ENCODE measurements at regions not wholly inside any gene's neighbourhood (a gene's known extent, or its start where the extent isn't known, plus 50 kb on each side); places are given as distances from the start of the nearest gene placed in this dataset.
"Not testable (repeated sequence)": the region's sequence is repeated elsewhere in the genome, so short reads cannot be mapped to it uniquely, and the experiment has no call there.

DNA sequence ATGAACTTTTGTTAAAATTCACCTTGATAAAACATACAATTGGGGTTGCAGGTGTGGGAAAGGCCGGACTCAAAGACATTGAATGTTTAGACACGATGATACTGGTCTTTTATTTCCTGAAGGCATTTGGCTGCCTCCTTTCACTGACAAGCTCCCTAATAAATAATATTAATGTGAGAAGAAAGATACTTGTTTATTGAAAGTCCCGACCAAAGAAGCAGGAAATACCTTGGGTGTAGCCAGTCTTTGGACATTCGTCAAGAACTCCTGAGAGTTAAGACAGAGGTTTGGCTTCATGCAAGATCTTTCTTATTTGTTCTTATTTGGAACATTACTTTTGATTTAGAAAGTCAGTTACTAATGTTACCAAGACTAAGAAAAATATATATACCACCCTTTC is 1133.8 kb upstream of the SEL1L start:
- TF ChIP-seq CTCF (conservative IDR thresholded peaks at IDR 0.05; ENCODE audit: low read depth, low read length): no peak
- Histone ChIP-seq H3K27ac (no peak overlapping the region), H3K27me3 (ENCODE audit: insufficient read depth, low read depth) (no peaks in the 10 kb centered on the region), H2AFZ (ENCODE audit: low read depth) (no peak overlapping the region), H3K9ac (no peak overlapping the region), H3K4me3 (IDR thresholded peaks at IDR 0.05; ENCODE audit: insufficient read depth, low read depth, low read length) (no peak overlapping the region), H3K4me1 (ENCODE audit: low read depth, poor library complexity, severe bottlenecking) (no peaks in the 10 kb centered on the region), H3K4me2 (no peak overlapping the region), H3K36me3 (ENCODE audit: insufficient read depth) (no peaks in the 10 kb centered on the region), H3K79me2 (ENCODE audit: insufficient read depth, low read depth) (no peaks in the 10 kb centered on the region), H4K20me1 (ENCODE audit: insufficient read depth) (no peaks in the 10 kb centered on the region)

DNA sequence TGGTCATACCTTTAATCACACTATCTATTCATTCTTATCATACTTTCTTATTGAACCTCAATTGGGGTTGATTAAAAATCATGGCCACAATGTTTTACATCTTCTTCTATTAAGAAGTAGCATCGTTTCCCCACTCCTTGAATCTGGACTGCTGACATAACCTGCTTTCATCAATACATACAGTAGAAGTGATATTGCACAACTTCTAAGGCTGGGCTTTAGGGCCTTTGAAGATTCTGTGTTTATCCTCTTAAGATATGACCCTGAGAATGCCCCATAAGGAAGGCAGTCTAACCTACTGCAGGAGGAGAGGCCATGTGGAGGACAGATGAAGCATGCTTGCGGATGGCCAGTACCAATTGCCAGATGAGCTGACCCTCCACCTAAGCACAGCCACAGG is 1142.8 kb upstream of the SEL1L start:
- Histone ChIP-seq H3K27ac (no peak overlapping the region), H3K27me3 (ENCODE audit: insufficient read depth, low read depth) (no peaks in the 10 kb centered on the region), H3K79me2 (ENCODE audit: insufficient read depth, low read depth) (no peaks in the 10 kb centered on the region), H3K9ac (no peak overlapping the region), H3K4me2 (no peak overlapping the region), H2AFZ (ENCODE audit: low read depth) (no peak overlapping the region), H3K4me3 (IDR thresholded peaks at IDR 0.05; ENCODE audit: insufficient read depth, low read depth, low read length) (no peak overlapping the region), H3K4me1 (ENCODE audit: low read depth, poor library complexity, severe bottlenecking) (no peaks in the 10 kb centered on the region), H3K36me3 (ENCODE audit: insufficient read depth) (no peaks in the 10 kb centered on the region), H4K20me1 (ENCODE audit: insufficient read depth) (no peaks in the 10 kb centered on the region)
- no peak for TF ChIP-seq CTCF (conservative IDR thresholded peaks at IDR 0.05; ENCODE audit: low read depth, low read length)

GRCh38 chr14:82689948-82690347 is 1156.3 kb upstream of the SEL1L start:
- H4K20me1 ChIP-seq (ENCODE audit: insufficient read depth): no peaks in the 10 kb centered on the region
- H3K79me2 ChIP-seq (ENCODE audit: insufficient read depth, low read depth): no peaks in the 10 kb centered on the region
- H3K27ac ChIP-seq: no peak overlapping the region
- H3K36me3 ChIP-seq (ENCODE audit: insufficient read depth): no peaks in the 10 kb centered on the region
- H3K4me2 ChIP-seq: no peak overlapping the region
- no peak for TF ChIP-seq CTCF (conservative IDR thresholded peaks at IDR 0.05; ENCODE audit: low read depth, low read length)
- no peak overlapping the region for H3K4me3 ChIP-seq (IDR thresholded peaks at IDR 0.05; ENCODE audit: insufficient read depth, low read depth, low read length)
- H3K4me1 ChIP-seq (ENCODE audit: low read depth, poor library complexity, severe bottlenecking): no peaks in the 10 kb centered on the region
- no peaks in the 10 kb centered on the region for H3K27me3 ChIP-seq (ENCODE audit: insufficient read depth, low read depth)
- H2AFZ ChIP-seq (ENCODE audit: low read depth): no peak overlapping the region
- no peak overlapping the region for H3K9ac ChIP-seq

DNA sequence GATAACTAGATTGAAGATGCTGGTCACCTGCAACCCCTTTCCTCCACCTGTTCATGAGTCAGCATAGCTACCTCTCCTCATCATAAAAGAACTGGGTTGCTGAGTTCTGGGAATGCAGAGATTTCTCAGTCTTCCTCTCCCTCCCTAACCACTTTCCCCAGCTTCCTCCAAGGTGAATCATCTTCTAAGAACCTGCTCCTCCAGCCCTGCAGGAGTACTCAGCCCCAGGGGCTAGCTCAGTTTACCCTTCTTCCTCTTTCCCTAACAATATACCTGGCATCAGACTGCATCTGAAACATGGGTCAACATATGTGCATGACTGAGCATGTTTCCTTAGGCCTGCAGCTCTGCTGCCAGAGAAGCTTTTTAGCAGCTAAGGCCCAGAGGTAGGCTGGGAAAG is 1157.5 kb upstream of the SEL1L start:
- not testable (repeated sequence) for H4K20me1 ChIP-seq (ENCODE audit: insufficient read depth); H3K27ac ChIP-seq; H3K4me3 ChIP-seq (IDR thresholded peaks at IDR 0.05; ENCODE audit: insufficient read depth, low read depth, low read length); H3K79me2 ChIP-seq (ENCODE audit: insufficient read depth, low read depth); H3K36me3 ChIP-seq (ENCODE audit: insufficient read depth); H3K9ac ChIP-seq; H3K4me1 ChIP-seq (ENCODE audit: low read depth, poor library complexity, severe bottlenecking); H2AFZ ChIP-seq (ENCODE audit: low read depth); H3K4me2 ChIP-seq; H3K27me3 ChIP-seq (ENCODE audit: insufficient read depth, low read depth)

DNA sequence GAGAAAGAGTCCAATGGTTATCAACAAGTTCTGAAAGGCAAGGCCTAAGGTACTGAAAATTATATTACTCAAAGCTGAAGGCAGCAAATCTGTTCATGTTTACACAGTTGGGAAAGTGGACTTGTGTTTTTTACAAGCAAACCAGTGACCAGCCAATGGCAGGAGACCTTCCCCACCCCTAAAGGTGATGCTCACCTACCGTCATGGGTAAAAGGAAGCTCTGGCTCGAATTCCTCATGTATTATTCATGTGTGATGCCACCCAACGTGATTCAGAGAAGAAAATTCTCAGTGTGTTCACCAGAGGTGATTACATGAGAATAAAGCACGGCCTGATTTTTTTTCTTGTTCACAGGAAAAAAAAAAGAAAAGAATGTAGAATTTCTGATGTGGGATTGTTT is 1161.2 kb upstream of the SEL1L start:
- Histone ChIP-seq H3K79me2 (ENCODE audit: insufficient read depth, low read depth) (no peaks in the 10 kb centered on the region), H3K27me3 (ENCODE audit: insufficient read depth, low read depth) (no peaks in the 10 kb centered on the region), H2AFZ (ENCODE audit: low read depth) (no peak overlapping the region), H4K20me1 (ENCODE audit: insufficient read depth) (no peaks in the 10 kb centered on the region), H3K36me3 (ENCODE audit: insufficient read depth) (no peaks in the 10 kb centered on the region), H3K4me1 (ENCODE audit: low read depth, poor library complexity, severe bottlenecking) (no peaks in the 10 kb centered on the region), H3K4me2 (no peak overlapping the region), H3K9ac (no peak overlapping the region), H3K27ac (no peak overlapping the region), H3K4me3 (IDR thresholded peaks at IDR 0.05; ENCODE audit: insufficient read depth, low read depth, low read length) (no peak overlapping the region)
- TF ChIP-seq CTCF (conservative IDR thresholded peaks at IDR 0.05; ENCODE audit: low read depth, low read length): no peak
